Epithelial cell of esophagus (primary cell): ENCODE measurements at regions not wholly inside any gene's neighbourhood (a gene's known extent, or its start where the extent isn't known, plus 50 kb on each side); places are given as distances from the start of the nearest gene placed in this dataset.

Source experiments
- DNase-seq: peaks from one replicate; pipeline ENCODE4 v3.0.0; 2010; ENCODE audit warnings: low read depth
- H3K4me3 ChIP-seq: 2 replicates; pipeline ENCODE4 v1.5.1; 2011; ENCODE audit warnings: mild to moderate bottlenecking, low read length, control low read depth
- CTCF ChIP-seq: IDR thresholded peaks from 2 replicates; pipeline ENCODE4 v1.5.1; 2011; ENCODE audit warnings: low read depth, mild to moderate bottlenecking, low read length, control low read depth, inconsistent platforms; ENCODE audit not compliant: insufficient read depth; ENCODE audit errors: missing control alignments

- TF ChIP-seq CTCF = no peak
- H3K4me3 ChIP-seq = no peak overlapping the region
- no peak for DNase-seq
Observed at GRCh38 chr16:50998411-50998810, 152.7 kb downstream of the SALL1 start.

- no peak for TF ChIP-seq CTCF
- H3K4me3 ChIP-seq = no peak overlapping the region
- no peak for DNase-seq
Observed at GRCh38 chr16:50997679-50998078, 153.4 kb downstream of the SALL1 start.

- TF ChIP-seq CTCF = no peak
- H3K4me3 ChIP-seq = no peak overlapping the region
- no peak for DNase-seq
Observed at GRCh38 chr16:50996830-50997186, 154.3 kb downstream of the SALL1 start.

GRCh38 chr16:50996166-50996829 is 154.8 kb downstream of the SALL1 start:
- no peak for TF ChIP-seq CTCF
- DNase-seq = no peak

GRCh38 chr16:50994995-50995394 is 156.1 kb downstream of the SALL1 start:
- no peak for TF ChIP-seq CTCF
- DNase-seq = no peak
- H3K4me3 ChIP-seq = no peak overlapping the region

More at GRCh38 chr16:50996166-50996829, 154.8 kb downstream of the SALL1 start:
- H3K4me3 ChIP-seq = no peak overlapping the region

GRCh38 chr16:50992350-50993032 is 158.6 kb downstream of the SALL1 start:
- no peak overlapping the region for H3K4me3 ChIP-seq
- no peak for DNase-seq
- no peak for TF ChIP-seq CTCF

- H3K4me3 ChIP-seq = no peak overlapping the region
- DNase-seq = no peak
- TF ChIP-seq CTCF = no peak
Observed at GRCh38 chr16:50991436-50991835, 159.6 kb downstream of the SALL1 start.
